ENCODE measurements at regions not wholly inside any gene's neighbourhood (a gene's known extent, or its start where the extent isn't known, plus 50 kb on each side); places are given as distances from the start of the nearest gene placed in this dataset.
"Not testable (repeated sequence)": the region's sequence is repeated elsewhere in the genome, so short reads cannot be mapped to it uniquely, and the experiment has no call there.

DNA sequence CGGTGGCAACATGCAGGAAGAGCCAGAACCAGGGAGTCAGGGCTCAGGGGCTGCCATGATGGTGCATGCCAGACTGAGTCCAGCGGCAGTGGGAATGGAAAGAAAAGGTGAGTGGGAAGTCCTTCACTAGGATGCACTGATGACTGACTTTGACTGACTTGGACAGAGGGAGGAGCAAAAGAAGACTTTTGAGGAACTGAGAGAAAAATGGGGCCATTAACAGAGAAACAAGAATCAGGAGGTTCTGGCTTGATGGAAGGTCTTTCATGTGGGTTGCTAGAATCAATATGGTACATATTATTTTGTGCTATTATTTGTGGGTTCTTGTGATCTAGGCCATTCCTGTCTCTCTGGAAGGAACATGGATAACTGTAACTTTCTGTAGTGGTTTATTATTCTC lies 454.6 kb upstream of the PROX1 start:
- TF ChIP-seq, protein P1, sequence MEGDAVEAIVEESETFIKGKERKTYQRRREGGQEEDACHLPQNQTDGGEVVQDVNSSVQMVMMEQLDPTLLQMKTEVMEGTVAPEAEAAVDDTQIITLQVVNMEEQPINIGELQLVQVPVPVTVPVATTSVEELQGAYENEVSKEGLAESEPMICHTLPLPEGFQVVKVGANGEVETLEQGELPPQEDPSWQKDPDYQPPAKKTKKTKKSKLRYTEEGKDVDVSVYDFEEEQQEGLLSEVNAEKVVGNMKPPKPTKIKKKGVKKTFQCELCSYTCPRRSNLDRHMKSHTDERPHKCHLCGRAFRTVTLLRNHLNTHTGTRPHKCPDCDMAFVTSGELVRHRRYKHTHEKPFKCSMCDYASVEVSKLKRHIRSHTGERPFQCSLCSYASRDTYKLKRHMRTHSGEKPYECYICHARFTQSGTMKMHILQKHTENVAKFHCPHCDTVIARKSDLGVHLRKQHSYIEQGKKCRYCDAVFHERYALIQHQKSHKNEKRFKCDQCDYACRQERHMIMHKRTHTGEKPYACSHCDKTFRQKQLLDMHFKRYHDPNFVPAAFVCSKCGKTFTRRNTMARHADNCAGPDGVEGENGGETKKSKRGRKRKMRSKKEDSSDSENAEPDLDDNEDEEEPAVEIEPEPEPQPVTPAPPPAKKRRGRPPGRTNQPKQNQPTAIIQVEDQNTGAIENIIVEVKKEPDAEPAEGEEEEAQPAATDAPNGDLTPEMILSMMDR (IDR thresholded peaks at IDR 0.05; ENCODE audit: control insufficient read depth, extremely low read depth, insufficient read depth) = no peak
- DNase-seq (ENCODE audit: low read depth) = no peak
- no peak overlapping the region for H3K4me3 ChIP-seq (ENCODE audit: low read depth, low read length)

DNA sequence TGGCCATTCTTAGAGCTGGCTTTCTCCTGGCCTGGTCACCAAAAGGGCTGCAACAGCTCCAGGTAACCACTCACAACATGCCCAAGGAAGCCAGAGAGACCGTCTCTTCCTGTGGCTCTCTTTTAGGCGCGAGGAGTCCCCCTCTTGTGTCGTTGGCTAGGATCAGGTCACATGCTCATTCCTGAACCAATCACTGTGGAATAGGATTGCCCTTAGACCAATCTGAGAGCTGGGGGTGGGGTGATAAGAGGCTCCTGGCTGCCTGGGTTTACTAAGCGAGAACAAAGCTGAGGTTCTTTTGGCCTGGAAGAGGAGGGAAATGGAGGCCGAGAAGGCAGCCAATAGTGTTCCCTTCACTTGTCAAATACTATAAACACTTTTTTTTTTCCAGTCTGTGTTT lies 452.1 kb upstream of the PROX1 start:
- H3K4me3 ChIP-seq (ENCODE audit: low read depth, low read length) = no peak overlapping the region
- TF ChIP-seq, protein P1 (IDR thresholded peaks at IDR 0.05; ENCODE audit: control insufficient read depth, extremely low read depth, insufficient read depth) = no peak
- DNase-seq (ENCODE audit: low read depth) = no peak

DNA sequence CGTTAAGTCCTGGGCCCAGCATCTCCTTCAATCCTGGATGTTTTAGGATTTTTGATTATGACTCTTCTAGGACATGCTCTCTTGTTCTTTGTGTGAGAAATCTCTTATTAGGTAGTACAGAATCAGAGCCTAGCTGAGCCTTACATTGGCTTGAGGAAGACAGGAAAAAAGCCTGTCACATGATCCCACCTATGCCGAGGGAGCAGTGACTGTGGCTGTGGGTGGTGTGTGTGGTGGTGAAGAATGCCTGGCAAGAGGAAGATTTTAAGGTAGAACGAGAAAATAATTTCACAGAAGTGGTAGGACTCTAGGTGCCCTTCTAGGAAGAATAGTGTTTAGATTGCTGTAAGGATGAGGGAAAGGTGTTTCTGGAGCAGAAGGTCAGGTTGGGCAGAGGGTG lies 449.5 kb upstream of the PROX1 start:
- TF ChIP-seq, protein P1 (IDR thresholded peaks at IDR 0.05; ENCODE audit: control insufficient read depth, extremely low read depth, insufficient read depth) = no peak
- H3K4me3 ChIP-seq (ENCODE audit: low read depth, low read length) = no peak overlapping the region
- DNase-seq (ENCODE audit: low read depth) = no peak

DNA sequence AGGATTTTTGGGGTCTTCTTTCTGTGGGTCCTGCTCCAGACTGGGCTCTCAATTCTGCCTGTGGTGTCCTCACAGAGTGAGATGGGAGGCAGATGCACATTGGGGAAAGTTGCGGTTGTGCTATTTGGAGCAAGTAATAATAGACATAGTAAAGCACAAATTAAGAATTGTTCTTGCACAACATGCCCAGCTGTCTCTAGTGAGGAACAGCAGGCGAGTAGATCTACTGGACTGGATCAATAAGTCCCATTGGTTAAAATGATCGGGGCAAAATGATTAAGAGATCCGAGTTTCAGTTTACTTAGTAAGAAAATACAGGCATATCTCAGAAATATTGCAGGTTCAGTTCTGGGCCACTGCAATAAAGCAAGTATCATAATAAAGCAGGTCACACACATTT lies 448.3 kb upstream of the PROX1 start:
- no peak overlapping the region for H3K4me3 ChIP-seq (ENCODE audit: low read depth, low read length)
- TF ChIP-seq, protein P1 (IDR thresholded peaks at IDR 0.05; ENCODE audit: control insufficient read depth, extremely low read depth, insufficient read depth) = no peak
- no peak for DNase-seq (ENCODE audit: low read depth)

DNA sequence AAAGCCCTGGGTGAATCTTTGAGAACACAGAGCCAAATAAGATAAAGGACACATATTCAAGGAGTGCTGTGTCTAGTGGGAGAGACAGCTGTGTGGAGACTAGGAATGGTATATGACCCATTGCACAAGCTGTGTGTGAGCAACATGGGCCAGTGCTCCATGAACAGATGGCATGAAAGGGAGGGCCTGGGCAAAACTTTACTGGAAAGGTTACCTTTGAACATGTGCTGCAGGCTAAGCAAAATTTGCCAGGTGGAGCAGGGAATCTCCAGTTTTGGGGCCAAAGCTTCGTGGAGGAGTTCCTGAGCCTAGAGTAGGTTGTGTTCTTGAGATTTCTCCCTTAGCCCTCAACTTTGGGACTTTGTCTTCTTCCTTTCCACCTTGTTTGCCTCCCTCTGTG lies 446.1 kb upstream of the PROX1 start:
- no peak overlapping the region for H3K4me3 ChIP-seq (ENCODE audit: low read depth, low read length)
- TF ChIP-seq, protein P1 (IDR thresholded peaks at IDR 0.05; ENCODE audit: control insufficient read depth, extremely low read depth, insufficient read depth) = no peak
- no peak for DNase-seq (ENCODE audit: low read depth)

DNA sequence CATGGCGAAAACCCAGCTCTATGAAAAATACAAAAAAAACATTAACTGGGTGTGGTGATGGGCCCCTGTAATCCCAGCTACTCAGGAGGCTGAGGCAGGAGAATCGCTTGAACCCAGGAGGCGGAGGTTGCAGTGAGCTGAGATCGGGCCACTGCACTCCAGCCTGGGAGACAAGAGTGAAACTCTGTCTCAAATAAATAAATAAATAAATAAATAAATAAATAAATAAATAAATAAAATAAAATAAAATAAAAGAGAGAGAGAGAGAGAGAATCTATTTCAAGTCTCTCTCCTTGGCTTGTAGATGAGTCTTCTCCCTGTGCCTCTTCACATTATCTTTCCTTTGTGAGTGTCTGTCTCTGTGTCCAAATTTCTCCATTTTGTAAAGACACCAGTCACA lies 442.6 kb upstream of the PROX1 start:
- not testable (repeated sequence) for H3K4me3 ChIP-seq (ENCODE audit: low read depth, low read length); DNase-seq (ENCODE audit: low read depth)

DNA sequence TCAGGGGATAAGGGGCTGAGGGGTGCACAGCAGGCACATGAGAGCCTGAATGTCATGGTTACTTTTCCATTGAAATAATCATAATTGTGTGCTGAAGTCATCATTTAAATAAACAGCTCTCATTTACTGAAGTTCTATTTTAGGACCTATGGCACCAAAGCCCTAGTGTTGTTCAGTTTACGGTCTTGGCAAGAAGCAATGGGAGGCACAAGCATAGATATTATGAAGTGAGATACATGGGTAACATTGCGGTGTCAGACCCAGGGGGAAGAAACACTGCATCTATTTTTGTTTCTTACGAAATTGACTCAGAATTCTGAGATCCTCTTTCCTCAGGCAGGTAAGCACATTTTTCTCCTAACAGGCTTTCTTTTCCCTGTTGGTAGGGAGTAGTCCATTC lies 437.8 kb upstream of the PROX1 start:
- TF ChIP-seq, protein P1 (IDR thresholded peaks at IDR 0.05; ENCODE audit: control insufficient read depth, extremely low read depth, insufficient read depth) = no peak
- no peak for DNase-seq (ENCODE audit: low read depth)
- H3K4me3 ChIP-seq (ENCODE audit: low read depth, low read length) = no peak overlapping the region

DNA sequence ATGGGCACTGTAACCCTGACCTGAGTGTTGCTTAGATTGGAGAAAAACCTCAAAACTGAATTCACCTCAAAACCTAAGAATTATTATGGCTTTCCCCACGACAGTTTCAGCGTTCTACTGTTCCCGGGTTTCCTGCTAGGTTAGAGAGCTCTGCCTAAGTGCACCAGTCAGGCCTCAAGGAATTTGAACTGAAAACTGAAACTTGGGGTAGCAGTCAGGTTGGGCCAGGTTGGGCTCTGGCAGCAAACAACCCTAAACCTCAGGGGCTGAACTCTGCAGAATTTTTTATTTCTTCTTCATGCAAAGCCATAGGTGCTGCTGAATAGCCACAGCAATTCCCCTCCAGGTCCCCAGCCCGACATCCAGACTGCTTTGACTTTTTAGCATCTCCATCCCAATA lies 437.0 kb upstream of the PROX1 start:
- no peak for DNase-seq (ENCODE audit: low read depth)
- TF ChIP-seq, protein P1 (IDR thresholded peaks at IDR 0.05; ENCODE audit: control insufficient read depth, extremely low read depth, insufficient read depth) = no peak
- no peak overlapping the region for H3K4me3 ChIP-seq (ENCODE audit: low read depth, low read length)
